NCI-H128 (cell line): ENCODE measurements at regions not wholly inside any gene's neighbourhood (a gene's known extent, or its start where the extent isn't known, plus 50 kb on each side); places are given as distances from the start of the nearest gene placed in this dataset.

ENCODE experiments used
- DNase-seq: peaks from one replicate; lab custom pipeline; 2025; ENCODE audit not compliant: unreplicated experiment; lab: John Stamatoyannopoulos, UW

DNA sequence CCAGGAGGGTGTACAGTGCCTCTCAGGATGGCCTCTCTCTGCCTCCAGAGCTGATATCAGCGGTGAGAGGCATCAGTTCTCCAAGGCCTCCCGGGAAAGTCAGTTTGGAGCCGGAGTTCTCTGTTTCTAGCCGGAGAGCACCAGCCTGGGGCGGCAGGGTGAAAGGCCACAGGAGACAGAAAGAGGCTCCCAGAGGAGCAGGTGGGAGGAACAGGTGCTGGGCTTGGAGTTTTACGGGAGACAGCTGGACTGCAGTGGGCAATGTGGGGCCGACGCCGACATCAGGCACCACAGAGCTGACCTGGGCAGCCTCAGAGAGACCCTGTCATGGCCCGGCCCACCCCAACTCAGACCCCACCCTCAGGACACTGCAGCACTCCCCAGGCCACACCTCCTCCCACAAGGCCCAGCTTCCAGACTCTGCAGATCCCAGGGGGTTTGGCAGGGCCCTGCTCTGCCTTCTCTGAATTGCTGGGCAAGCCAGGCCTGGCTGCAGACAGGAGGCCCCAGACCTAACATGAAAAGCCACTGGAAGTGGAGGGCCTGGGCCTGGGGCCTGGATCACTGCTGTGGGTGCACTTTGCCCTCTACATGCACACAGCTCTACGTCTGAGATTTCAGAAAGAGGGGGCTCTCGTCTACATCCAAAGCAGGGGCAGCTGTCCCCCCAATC lies 885.6 kb downstream of the BRD1 start:
- DNase-seq, result no peak

DNA sequence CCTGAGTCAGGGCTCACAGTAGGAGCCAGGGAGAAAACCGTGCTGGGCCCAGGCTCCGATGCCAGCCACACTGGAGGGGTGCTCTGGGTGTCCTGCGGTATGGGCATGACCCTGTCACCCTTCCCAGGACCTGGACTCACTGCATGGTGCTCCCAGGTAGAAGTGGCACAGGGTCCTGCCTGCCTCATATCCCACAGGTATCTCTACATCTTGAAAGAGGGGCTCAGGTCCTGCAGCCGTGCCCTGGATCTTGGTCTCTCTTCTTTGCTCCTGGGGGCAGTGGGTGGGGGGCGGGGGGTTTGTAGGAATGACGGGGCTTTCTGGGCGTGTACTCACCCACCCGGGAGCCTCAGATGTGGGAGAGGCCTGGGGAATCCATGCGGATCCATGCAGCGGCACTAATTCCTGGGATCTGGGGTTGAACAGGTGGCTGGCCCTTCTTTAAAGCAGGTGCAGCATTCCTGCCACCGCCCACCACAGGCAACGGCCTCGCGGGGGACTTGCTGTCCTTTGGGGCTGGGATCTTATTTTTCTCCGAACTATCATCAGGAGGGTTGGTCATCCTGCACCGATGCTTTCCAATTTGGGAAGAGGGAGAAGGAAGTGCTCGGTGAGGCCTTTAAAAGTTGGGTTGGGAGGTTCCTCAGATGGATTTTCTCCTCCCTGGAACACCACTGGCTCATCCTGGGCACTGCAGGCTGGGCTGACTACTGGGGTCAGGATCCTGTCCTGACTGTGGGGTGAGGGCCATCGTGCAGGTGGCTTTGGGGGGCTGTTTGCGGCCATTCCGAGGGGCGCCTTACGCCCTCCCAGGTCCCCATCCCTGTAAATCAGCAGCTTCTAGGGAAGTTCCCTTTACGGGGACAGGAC lies 886.4 kb downstream of the BRD1 start:
- DNase-seq, result no peak

DNA sequence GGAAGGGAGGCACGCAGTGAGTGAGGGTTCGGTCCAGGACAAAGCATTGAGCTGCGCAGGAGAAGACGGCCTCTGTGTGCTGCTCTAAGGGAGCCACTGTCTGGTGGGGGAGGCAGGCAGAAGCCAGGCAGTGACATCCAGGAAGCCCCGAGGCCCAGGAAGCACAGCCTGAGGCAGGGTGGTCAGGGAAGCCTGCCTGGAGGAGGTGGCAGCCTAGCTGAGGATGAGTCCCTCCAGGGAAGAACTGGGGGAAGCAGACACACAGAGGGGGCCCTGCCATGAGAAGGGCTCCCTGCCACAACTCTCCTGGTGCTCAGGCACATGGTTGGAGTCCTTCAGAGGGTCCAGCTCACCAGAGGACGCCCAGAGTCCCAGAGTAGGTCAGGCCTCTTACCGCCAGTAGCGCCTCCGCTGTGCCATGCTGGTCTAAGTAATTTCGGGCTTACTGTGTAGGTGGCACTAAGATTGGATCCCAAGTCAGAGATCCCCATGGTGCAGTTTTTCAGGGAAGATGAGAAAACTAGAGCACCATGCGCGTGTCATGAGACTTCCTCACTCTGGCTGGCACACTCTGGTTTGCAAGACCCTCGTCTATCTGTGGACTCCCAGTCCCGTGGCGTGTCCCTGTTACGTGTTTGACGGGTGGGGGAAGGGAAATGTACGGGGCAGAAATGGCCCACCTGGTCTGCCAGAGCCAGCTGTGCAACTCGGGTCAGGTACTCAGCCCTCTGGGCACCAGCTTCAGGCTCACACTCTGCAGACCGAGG lies 887.2 kb downstream of the BRD1 start:
- DNase-seq, result no peak

DNA sequence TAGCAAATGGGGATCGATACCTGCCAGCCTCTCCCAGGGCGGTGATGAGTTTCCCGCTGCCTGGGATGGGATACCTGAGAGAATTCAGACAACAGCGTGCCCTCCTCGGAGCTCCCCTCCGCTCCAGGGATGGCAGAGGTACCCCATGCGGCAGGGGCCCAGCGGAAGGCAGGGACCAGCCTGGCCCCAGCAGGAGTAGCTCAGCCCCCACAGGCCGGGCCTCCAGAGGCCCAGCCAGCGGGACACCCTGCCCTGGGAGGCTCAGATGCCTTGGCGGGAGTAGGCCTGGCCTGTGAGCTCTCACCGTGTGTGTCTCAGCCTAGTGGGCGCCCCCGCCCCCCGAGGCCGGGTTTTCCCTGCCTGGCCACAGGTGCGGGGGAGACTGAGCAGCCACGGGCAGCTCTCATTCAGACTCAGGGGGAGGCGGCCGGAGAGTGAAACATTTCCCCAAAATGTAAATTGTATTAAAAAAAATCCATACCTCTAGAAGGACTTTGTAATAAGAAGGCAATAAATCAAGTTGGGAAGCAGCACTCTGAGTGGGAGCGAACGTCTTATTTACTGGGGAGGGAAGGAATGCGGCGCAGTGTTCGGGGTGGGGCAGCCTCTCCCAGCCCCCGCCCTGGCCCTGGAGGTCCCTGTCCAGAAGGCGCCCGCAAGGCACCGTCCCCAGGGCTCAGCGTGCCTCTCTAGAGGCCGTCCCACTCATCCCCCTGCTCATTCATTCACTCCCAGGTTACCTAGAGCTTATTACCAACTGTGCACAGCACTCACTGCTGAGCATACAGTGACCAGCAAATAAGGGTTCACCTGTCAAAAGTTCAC lies 888.0 kb downstream of the BRD1 start:
- no peak for DNase-seq

DNA sequence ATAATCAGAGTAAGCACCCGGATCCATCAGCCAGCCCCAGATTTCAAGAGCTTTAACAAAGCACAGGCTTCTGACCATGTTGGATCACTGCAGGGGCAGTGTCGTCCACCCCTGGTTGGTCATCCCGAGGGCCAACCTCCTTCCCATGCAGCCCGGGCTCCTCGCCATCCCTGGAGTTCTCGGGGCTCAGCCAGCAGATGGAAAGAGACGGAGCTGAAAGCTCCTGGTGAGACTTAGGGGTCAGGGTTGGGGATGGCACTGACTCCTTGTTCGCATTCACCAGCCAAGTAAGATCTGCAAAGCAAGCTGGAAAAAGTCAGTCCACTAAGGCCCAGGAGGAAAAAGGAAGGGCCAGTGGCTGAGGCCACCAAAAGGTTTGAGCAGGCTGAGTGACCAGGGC lies 888.9 kb downstream of the BRD1 start:
- no peak for DNase-seq

DNA sequence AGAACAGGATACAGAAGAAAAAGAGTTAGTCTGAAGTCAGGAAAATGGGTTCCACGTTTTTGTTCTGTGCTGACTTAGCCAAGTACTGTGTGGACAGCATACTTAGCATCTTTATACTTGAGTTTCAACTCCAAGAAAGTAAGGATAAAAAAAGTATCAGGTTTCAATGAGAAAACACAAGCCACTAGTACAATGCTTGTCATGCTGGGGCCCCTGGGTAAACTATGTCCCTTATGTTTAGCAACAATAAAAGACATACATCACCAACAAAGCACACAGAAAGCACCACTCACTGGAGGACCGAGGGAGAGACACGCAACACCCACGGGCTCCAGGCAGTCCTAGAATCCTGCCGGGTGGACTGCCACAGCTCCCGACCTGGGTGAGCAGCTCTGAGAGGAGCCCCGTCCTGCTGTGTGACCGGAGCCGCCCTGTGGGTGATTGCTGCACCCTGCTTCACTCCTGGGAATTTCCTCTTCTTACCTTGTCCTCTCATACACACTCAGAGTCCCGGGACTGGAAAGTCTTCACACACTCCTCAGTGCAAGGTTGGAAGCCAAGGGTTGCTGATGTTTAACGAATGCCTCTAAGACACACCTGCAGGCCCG lies 890.5 kb downstream of the BRD1 start:
- no peak for DNase-seq

DNA sequence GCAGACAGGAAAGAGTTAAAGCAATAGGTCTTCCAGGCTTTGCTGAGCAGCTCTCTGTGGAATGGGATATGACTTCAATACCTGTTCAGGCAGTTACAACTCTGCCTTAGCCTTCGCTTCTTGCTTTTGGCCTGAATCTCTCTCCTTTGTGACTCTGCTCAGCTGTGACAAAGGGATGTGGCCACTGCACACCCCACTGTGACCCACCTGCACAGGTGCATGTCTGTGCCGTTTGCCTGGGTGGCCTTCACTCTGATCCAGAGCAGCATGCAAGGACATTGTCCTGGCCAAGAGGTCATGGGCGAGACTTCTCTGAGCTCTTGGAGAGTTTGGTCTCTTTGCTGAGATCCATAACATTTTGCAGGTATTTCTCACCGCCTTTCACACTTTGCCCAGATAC lies 891.3 kb downstream of the BRD1 start:
- no peak for DNase-seq

DNA sequence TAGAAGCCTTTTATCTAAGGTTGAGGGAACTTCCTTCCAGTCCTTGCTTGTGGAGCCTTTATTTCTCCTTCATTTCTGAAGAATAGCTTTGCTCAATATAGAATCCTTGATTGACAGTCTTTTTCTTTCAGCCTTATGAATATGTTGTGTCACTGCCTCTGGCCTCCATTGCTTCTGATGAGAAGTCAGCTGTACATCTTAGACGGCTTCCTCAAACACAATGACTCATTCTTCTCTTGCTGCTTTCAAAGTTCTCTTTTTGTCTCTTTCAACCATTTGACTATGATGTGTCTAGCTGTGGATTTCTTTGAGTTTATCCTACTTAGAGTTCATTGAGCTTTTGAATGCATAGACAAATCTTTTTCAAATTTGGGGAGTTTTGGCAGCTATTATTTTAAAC lies 893.2 kb downstream of the BRD1 start:
- DNase-seq, result no peak

DNA sequence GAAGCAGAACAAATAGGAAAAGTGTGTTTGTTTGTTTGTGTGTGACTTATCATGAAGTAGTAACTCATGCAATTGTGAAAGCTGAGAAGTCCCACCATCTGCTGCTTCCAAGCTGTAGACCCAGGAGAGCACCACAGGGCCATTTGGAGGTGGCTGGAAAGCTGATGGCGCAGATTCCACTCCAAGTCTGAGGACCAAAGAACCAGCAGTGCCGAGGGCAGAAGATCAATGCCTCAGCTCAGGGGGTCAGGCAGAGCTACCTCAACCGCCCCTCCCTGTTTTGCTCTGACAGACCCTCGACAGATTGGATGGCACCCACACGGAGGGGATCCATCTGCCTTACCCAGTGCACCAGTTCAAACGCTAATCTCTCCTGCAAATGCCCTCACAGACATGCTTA lies 896.2 kb downstream of the BRD1 start:
- no peak for DNase-seq

DNA sequence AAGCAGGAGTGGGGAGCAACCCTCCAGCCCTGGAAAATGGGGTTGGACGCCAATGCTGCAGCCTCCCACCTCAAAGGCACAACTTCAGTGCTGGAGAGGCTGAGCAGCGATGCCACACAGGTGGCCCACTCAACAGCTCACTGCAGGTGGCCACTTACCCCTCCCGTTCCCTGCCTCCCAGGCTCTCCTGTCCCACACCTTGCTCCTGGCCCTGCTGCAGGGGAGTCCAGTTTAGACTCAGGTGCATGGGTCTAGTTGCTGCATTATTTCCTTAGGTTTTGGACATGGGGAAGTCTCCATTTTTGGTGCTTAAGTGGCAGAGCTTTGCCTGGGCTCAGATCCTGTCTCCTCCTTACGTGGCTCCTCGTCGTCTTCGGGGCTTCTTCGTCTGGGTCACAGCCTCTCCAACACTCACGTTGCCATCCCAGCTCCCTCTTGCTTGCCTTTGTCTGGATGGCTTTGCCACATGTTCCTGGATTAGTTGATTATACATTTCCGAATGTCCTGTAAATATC lies 898.3 kb downstream of the BRD1 start:
- DNase-seq, result peak; percentile 45

DNA sequence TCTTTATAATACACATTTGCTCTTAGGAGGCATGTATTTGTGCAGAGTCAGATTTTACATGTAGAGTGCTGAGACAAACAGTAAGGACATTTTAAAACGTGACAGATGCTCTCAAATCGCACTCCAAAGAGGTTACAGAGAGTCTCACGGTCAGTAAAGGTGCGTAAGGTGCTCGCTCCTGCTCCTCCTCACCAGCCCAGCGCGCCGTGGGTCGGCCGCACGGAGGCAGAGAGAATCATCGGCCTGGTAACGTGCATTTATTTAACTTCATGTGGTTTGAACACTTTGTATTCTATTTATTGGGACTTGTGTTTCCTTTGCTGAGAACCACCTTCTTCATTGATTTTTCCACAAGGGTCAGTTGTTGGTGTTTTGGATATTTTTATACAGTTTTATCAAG lies 900.1 kb downstream of the BRD1 start:
- DNase-seq, result no peak

DNA sequence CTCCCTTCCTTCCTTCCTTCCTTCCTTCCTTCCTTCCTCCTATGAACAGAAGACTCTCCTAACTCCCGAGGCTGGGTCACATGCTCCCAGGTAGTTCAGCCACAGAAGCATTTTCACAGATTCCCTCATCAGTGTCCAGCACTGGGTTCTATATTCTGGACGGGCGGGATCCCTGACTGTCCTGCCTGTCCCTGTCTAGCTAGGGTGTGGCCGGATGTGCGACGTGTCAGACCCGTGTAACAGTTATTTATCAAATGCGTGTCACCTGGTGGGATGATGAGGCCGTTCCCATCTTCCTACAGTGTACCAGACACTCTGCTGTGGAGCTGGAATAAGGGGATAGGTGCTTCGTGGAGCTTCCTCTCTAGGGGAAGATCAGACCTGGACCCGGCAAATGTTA lies 901.0 kb downstream of the BRD1 start:
- DNase-seq, result no peak

DNA sequence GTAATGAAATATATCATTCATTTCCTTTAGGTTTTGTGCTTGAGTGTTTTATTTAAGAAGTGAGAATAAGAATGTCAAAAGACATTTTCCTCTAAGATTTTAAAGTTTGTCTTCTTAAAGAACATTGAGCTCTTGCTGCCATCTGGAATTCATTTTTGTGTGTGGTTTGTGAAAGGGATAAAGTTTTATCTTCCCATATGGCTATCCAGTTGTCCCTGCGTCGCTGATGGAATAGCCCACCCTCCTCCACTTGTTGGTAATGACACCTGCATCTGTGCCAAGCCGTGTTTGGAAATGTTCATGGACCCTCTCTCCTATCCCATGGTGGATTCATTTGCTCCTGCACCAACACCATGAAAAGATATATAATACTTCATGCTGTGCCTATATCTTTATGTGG lies 901.5 kb downstream of the BRD1 start:
- no peak for DNase-seq

DNA sequence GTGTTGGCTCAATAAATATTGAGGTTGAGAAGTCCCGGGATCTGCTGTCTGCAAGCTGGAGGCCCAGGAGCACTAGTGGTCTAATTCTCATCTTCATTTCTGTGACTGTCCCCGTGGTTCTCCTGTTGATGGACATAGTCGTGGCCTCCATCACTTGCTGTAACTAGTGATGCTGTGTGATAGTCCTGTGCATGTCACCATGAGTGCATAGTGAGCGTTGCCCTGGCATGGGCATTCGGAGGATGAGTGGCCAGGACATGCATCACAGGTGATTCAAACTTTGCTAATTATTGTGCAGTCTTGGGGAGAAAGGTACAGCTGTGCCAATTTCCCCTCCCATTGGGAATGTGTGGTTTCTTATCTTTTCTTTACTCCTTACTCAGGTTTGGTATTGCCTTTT lies 902.2 kb downstream of the BRD1 start:
- no peak for DNase-seq

DNA sequence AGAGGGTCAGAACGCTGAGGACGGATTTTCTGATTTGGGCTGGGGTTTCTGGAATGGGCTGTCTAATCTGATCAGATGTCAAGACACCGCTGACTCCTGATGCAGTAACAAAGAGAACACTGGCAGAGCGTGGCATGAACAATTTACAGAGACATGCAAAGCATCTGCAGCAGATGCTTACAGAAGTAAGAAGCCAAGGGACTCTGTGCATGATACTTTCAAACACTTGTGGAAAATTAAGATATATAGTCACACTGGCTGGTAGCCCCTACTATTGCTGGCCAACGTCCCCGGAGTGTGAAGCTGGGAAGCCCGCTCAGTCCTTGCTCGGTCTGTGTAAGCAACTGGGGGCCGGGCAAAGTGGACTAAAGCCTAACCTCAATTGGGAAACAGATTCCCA lies 903.7 kb downstream of the BRD1 start:
- no peak for DNase-seq

DNA sequence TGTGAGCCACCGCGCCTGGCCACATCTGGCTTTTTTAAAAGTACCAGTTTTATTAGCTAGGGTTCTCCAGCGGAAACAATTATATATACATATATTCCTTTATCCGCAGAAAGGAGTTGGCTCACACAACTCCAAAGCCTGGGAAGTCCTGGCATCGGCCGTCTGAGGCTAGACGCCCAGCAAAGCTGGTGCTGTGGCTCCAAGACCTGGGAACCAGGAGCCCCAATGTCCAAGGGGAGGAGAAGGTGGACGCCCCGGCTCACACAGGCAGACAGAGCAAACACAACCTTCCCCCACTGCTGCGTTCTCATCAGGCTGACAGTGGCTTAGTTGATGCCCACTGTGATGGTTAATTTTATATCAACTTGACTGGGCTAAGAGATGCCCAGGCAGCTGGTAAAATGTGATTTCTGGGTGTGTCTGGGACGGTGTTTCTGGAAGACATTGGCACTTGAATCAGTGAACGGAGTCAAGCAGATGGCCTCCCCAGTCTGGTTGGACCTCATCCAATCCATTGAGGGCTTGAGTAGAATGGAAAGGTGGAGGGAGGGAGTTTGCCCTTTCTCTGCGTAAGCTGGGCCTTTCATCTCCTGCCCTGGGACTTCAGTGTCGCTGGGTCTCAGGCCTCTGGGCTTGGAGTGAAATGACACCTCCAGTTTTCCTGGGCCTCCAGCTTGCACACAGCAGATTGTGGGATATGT lies 904.4 kb downstream of the BRD1 start:
- peak; percentile 12 for DNase-seq

DNA sequence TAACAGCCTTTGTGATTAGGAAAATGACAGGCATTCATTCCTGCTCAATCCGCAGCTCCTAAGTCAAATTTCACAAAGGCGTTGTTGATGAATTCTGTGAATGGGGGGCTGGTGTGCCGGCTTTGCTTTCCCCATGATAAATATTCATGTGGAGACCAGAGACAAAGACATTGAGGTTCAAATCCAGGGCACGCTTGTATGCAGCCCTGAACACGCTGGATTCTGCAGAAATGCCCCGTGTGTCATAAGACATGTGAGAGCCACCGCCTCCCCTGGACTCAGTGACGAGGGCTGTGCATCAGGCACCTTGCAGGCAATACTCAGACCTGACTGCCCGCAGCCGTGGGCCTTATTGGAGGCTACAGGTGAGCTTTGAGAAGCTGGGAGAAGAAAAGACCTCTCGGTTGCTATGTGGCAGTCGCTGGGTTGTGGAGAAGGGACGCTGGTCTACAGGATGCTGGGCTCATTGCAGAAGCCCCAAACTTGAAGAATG lies 906.2 kb downstream of the BRD1 start:
- no peak for DNase-seq

DNA sequence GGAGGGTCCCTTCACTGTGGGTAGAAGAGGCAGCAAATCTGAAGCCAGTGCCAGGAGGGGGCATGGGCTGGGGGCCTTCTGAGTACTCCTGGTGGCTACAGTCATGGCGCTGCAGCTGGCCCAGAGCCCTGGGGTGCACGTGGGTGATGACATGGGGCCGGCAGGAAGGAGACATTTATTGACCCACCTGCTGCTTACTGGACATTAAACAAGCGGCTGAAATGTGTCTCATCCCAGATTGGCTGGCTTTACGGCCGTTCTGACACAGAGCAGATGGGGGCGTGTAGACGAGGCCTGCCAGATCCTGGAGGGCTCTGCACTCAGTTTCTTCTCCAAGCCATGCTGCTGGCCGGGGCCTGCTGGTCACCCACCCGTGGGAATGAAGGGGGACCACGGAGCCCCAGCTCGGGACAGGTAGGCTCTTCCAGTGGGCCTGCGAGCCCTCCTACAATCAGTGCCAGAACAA lies 906.9 kb downstream of the BRD1 start:
- DNase-seq, result no peak

DNA sequence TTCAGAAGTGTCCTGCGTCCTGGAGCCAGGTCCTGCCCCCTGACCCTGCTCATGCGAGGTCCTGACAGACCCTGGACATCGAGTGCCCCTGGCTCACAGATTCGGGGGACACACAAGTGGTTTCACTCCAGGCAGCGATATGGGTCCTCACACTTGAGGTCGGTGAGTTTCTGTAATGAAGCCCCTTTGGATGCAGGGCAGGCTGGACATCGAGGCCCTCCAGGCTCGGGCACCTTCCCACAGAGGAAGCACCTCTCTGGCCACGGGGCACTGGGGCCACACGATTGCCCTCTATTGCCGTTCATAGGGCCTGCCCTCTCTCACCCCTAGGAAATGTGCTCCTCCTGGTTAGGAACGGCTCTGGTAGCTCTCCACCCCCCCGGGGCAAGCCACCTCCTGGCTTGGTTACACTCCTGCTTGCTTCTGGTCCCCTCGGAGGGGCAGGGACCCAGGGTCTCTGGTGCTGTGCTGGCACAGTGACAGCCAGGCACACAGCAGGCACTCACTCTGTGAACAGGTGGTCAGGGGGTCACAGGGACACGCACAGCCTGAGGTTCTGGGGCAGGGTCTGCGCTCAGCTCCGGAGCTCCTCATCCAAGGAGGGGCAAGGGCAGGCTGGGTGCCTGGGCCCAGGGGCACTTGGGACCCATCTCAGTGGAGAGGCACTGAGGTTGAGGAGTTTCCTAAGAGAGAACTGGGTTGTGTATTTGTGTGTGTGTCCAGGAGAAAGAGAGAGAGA lies 907.7 kb downstream of the BRD1 start:
- DNase-seq, result no peak
